IPS-18a (cell line): ENCODE measurements at regions not wholly inside any gene's neighbourhood (a gene's known extent, or its start where the extent isn't known, plus 50 kb on each side); places are given as distances from the start of the nearest gene placed in this dataset.

Experiments
- H3K27ac ChIP-seq: one replicate; pipeline ENCODE4 v1.5.1; 2013; ENCODE audit warnings: low read length
- H3K27me3 ChIP-seq: one replicate; pipeline ENCODE4 v1.6.1; 2013; ENCODE audit warnings: mild to moderate bottlenecking, low read length; ENCODE audit not compliant: control insufficient read depth, insufficient read depth
- H3K36me3 ChIP-seq: one replicate; pipeline ENCODE4 v1.6.1; 2013; ENCODE audit warnings: low read depth, low read length; ENCODE audit not compliant: control insufficient read depth
- H3K4me1 ChIP-seq: one replicate; pipeline ENCODE4 v1.6.1; 2013; ENCODE audit warnings: low read depth, low read length; ENCODE audit not compliant: control insufficient read depth
- H3K4me3 ChIP-seq: one replicate; pipeline ENCODE4 v1.5.1; 2013; ENCODE audit warnings: low read length
- H3K9ac ChIP-seq: one replicate; pipeline ENCODE4 v1.6.1; 2013; ENCODE audit warnings: mild to moderate bottlenecking, low read length, moderate library complexity
- H3K9me3 ChIP-seq: one replicate; pipeline ENCODE4 v1.6.1; 2013; ENCODE audit warnings: low read depth, low read length; ENCODE audit not compliant: control insufficient read depth

DNA sequence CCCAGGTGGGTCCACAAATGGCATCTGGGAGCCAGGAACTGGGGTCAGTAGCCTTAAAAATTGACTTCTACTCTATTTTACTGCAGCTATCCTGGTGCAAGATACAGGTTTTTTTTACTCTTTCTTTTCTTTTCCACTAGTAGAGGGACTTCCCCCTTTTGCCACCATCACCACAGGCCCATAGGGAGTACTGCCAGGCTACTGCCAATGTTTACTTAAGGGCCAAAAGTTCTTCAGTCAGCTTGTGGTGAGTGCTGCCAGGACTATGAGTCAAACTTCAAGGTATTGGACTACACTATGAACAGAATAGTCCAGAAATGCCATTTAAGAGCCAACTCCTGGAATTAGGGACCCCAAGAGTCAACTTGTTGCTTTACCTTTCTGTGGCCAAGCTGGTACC is 94.7 kb downstream of the EDA2R start:
- Histone ChIP-seq H3K4me1 (no peaks in the 10 kb centered on the region), H3K36me3 (no peaks in the 10 kb centered on the region), H3K27me3 (no peaks in the 10 kb centered on the region), H3K4me3 (no peak overlapping the region), H3K9ac (no peak overlapping the region), H3K9me3 (peaks cover 47% of the 10 kb centered on the region), H3K27ac (no peak overlapping the region)

DNA sequence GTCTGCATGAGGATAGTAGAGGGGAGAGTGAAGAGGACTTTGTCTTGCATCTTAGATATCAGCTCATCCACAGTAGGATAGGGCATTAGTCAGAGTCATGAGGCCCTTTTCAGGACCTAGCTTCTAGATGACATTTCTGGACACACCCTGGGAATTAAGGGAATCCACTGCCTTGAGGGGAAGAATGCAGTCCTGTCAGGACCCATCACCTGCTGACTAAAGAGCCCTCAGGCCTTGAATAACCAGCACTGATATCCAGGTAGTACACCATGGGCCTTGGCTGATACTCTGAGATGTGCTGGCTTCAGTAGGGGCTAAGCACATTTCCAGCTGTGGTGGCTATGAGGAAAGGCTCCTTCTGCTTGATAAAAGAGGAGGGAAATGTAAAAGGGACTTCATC is 134.4 kb downstream of the EDA2R start:
- H3K9ac ChIP-seq, result no peak overlapping the region
- H3K36me3 ChIP-seq, result no peaks in the 10 kb centered on the region
- H3K9me3 ChIP-seq, result peaks cover 86% of the 10 kb centered on the region
- no peaks in the 10 kb centered on the region for H3K4me1 ChIP-seq
- H3K4me3 ChIP-seq, result no peak overlapping the region
- no peaks in the 10 kb centered on the region for H3K27me3 ChIP-seq
- H3K27ac ChIP-seq, result no peak overlapping the region

DNA sequence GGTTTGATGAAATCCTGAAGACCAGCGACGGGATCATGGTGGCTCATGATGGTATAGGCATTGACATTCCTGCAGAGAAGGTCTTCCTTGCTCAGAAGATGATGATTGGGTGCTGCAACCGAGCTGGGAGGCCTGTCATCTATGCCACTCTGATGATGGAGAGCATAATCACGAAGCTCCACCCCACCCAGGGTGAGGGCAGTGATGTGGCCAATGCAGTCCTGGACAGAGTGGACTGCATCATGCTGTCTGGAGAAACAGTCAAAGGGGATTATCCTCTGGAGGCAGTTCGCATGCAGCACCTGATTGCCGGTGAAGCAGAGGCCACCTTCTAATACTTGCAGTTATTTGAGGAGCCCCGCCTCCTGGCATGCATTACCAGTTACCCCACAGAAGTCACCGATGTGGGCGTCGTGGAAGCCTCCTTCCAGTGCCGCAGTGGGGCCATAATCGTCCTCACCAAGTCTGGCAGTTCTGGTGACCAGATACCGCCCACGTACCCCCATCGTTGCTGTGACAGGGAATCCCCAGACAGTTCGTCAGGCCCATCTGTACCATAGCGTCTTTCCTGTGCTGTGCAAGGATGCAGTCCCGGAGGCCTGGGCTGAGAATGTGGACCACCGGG is 140.1 kb downstream of the EDA2R start:
- no peaks in the 10 kb centered on the region for H3K27me3 ChIP-seq
- peaks cover 71% of the 10 kb centered on the region for H3K9me3 ChIP-seq
- H3K27ac ChIP-seq, result no peak overlapping the region
- H3K4me3 ChIP-seq, result no peak overlapping the region
- no peak overlapping the region for H3K9ac ChIP-seq
- H3K36me3 ChIP-seq, result no peaks in the 10 kb centered on the region
- no peaks in the 10 kb centered on the region for H3K4me1 ChIP-seq

DNA sequence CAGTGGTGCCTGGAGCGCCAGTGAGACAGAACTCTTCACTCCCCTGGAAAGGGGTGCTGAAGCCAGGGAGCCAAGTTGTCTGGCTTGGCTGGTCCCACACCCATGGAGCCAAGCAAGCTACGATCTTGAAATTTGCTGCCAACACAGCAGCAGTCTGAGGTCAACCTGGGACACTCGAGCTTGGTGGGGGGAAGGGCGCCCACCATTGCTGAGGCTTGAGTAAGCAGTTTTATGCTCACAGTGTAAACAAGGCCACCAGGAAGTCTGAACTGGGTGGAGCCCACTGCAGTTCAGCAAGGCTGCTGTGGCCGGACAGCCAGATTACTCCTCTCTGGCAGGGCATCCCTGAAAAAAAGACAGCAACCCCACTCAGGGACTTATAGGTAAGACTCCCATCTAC is 149.5 kb downstream of the EDA2R start:
- H3K4me3 ChIP-seq, result no peak overlapping the region
- H3K27ac ChIP-seq, result no peak overlapping the region
- no peaks in the 10 kb centered on the region for H3K27me3 ChIP-seq
- H3K4me1 ChIP-seq, result no peaks in the 10 kb centered on the region
- H3K9me3 ChIP-seq, result peaks cover 58% of the 10 kb centered on the region
- no peak overlapping the region for H3K9ac ChIP-seq
- H3K36me3 ChIP-seq, result no peaks in the 10 kb centered on the region
